ENCODE measurements at regions not wholly inside any gene's neighbourhood (a gene's known extent, or its start where the extent isn't known, plus 50 kb on each side); places are given as distances from the start of the nearest gene placed in this dataset.

DNA sequence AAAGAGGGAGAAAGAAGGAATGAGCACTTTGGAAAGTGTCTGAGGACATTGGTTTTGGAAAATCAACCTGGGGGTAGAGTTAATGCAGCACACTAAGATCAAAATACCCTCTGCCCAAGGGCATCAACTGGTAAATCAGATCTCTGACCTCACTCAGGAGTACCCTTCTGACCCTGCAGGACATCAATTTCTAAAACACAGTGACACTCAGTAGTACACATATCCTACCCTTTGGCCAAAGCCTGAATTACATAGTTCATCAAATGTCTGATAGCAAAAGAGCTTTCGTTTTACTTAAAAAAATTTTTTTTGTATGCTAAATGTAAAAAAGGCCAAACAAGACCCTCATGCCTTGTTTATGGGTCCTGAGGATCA, 118.4 kb upstream of the CTNNA2 start:
- no peak for TF ChIP-seq CTCF (IDR thresholded peaks at IDR 0.05)
- TF ChIP-seq EP300 (IDR thresholded peaks at IDR 0.05), result no peak

Data from ovary (tissue), 3 donors.